LNCaP clone FGC (cell line): ENCODE measurements at regions not wholly inside any gene's neighbourhood (a gene's known extent, or its start where the extent isn't known, plus 50 kb on each side); places are given as distances from the start of the nearest gene placed in this dataset.

Experiments
- DNase-seq: peaks from one replicate; pipeline ENCODE4 v3.0.0-alpha.2; 2011; ENCODE audit warnings: low read depth
- H3K4me3 ChIP-seq: 2 replicates; pipeline ENCODE4 v1.5.1; 2011; ENCODE audit warnings: mild to moderate bottlenecking, low read depth, low read length, control low read depth
- CTCF ChIP-seq: IDR thresholded peaks from 2 replicates; pipeline ENCODE4 v1.5.1; 2012; ENCODE audit warnings: mild to moderate bottlenecking; ENCODE audit not compliant: control insufficient read depth, insufficient read depth; ENCODE audit errors: extremely low read depth

DNA sequence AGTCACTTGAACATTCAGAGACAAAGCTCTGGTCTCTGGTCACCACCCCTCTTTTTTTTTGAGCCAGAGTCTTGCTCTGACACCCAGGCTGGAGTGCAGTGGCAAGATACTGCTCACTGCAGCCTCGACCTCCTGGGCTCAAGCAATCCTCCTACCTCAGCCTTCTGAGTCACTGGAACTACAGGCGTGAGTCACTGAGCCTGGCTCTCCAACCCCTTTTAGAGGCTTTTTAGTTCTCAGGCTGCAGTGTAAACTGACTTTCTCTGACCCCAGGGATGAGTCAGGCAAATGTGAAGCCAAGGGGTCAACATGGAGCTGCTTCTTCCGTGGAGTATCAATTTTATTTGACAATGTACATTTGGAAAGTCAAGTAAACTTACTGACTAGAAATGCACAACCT lies 229.2 kb downstream of the PTTG2 start:
- TF ChIP-seq CTCF: no peak
- no peak for DNase-seq
- no peak overlapping the region for H3K4me3 ChIP-seq

DNA sequence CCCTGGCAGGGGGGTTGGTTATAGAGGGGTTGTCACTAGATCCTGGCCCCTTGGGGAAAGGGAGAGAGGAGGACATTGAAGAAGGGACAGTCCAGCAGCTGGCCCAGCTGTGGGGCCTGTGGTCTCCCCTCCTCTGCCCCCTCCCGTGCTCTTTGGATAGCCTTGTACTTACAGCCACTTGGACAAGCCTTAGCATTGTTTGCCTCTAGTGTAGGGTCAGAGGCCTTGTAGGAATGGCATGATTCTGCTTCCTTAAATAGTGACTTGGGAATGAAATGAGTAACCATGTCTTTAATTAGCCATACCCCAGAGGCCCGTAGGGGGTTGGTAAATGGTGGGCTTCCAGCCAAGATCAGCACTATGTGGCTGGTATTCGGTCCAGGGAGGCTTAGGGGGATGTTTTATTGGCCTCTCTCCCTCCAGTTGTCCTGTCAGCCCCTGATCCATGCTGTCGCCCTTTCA lies 230.6 kb downstream of the PTTG2 start:
- TF ChIP-seq CTCF: no peak
- no peak for DNase-seq
- H3K4me3 ChIP-seq: no peak overlapping the region

DNA sequence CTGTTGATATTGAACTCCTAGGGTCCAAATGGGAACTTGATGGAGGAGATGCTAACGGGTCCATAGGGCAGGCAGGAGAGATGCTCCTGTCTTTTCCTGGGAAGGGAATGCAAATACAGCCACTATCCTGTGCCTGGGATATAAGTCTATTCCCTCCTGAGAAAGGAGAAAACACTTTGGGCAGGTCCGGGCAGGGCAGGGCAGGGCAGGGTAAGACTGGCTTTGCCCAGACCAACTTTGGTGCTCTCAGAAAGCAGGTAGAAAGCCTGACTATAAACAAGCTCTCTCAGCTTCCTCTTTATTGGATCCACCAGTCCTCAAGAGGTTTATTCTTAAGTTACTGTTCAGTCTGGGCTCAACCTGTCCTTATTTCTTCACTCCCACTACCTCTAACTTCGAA lies 232.3 kb downstream of the PTTG2 start:
- TF ChIP-seq CTCF: no peak
- no peak overlapping the region for H3K4me3 ChIP-seq
- no peak for DNase-seq

GRCh38 chr4:38193236-38193863 lies 233.2 kb downstream of the PTTG2 start:
- no peak for TF ChIP-seq CTCF
- no peak overlapping the region for H3K4me3 ChIP-seq
- DNase-seq: no peak

DNA sequence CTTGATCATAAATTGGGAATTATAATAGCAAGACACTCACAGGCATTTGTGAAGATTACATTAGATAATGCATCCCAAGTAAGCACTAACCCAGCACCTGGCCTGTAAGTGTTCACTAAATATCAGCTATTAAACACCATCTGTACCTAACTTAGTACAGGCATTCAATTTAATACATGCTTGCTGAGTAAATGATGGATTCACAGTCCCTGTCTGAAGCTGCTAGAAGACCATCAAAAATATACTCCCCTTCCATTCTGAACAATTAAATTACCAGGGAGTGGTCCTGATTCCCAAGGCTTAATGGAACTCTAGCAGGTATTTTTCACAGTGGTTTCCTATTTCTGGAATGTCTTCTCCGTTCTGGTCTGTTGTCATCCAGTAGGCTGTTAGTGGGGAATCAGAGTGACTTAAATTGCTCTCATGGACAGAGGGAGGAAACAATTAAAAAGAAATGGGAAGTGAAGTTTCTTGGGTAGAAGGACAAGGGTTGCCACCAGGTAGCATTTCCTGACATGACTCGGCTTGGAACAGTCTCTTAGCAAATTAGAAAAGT lies 233.9 kb downstream of the PTTG2 start:
- no peak for TF ChIP-seq CTCF
- DNase-seq: no peak
- H3K4me3 ChIP-seq: no peak overlapping the region

GRCh38 chr4:38195486-38195885 lies 235.3 kb downstream of the PTTG2 start:
- no peak overlapping the region for H3K4me3 ChIP-seq
- TF ChIP-seq CTCF: no peak
- DNase-seq: no peak

DNA sequence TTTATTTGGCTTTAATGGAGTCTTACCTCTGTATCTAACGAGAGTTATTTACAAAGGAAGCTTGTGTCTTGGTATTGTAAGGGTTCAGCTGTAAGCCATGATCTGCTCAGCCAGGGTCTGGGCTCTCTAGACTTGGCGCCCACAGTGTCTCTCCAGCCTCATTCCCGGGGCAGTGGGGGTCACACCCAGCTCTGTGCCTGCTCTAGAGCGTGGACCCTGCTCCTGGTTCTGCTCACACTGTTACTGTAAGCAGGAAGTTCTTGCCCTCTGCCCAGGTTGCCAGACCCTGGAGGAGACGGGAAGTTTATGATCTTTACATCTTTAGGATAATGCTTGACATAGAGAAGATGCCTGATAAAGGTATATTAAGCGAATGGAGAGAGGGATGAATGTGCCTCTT lies 235.7 kb downstream of the PTTG2 start:
- no peak for DNase-seq
- no peak overlapping the region for H3K4me3 ChIP-seq
- no peak for TF ChIP-seq CTCF
